ENCODE measurements at regions not wholly inside any gene's neighbourhood (a gene's known extent, or its start where the extent isn't known, plus 50 kb on each side); places are given as distances from the start of the nearest gene placed in this dataset.

DNA sequence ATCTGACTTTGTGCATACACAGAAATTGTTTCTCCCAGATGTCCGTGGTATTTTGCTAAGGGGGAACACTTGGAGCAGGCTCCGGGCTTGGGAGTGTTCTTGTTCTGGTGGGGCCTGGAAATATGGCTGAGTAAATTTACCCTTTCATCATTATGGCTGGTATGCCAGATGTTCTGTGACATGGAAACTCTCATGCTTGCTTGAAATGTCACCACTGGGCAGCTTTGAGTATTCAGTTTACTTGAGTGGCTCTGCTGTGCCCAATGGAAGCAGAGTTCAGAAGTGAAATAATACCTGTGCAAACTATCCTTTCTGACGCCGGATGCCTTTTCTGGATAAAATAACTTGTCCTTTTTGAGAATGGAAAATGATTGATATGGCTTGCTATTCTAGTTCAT is 283.6 kb upstream of the TPM1 start:
- no peak for DNase-seq

- DNase-seq = no peak
Measured at GRCh38 chr15:62760538-62760937, 282.0 kb upstream of the TPM1 start.

DNA sequence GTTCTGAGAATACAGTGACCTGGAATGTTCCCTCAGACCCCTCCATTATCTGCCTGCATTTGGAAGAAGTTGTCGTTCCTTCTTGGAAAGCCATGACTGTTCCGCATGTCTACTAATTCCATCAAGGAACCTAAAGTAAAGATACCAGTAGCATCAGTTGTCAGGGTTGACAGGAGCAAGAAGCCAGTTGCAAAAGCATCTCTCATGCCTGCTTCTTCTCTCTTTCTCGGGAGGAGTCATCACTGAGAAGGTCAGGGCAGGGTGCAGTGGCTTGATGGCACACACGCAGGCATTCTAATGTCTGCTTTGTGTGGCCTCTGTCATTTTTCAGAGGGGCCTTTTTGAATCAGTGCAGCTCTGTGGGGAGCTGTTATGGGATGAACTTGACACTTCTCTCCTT is 276.6 kb upstream of the TPM1 start:
- DNase-seq = no peak

DNA sequence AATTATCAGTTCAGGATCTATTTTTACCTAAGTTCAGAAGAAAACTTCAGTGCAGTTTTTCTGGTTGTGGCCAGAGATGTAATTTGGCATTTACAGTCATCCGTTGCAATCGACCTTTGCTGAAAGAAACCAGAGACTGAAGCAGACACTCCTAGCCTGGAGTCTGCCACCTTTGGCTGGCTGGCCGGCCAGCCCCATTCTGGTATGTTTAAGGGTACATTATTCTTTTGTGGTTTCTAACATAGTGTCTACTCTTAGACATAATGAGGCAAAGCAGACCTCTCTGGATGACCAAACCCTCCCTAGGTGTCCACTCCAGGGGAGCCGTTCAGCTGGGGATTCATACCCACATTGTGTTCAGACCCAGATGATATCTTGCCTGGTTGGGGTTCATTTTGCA is 275.9 kb upstream of the TPM1 start:
- no peak for DNase-seq

DNA sequence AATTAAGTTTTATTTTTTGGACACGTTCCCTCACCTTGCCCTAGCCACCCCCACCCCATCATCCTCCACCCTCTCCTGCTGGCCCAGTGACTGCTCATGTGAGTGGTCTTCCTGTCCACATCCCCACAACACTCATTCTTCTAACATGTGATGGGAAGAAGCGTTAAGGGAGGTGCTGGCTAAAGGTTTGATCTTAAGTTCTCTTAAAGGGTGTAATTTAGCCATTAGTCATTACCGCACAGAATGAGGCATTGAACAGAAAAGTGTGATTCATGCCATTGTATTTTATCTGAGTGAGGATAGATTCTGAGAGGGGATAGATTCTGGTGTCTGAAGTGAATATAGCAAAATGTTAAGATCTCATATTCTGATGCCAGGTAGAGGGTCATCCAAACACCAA is 272.9 kb upstream of the TPM1 start:
- no peak for DNase-seq

DNA sequence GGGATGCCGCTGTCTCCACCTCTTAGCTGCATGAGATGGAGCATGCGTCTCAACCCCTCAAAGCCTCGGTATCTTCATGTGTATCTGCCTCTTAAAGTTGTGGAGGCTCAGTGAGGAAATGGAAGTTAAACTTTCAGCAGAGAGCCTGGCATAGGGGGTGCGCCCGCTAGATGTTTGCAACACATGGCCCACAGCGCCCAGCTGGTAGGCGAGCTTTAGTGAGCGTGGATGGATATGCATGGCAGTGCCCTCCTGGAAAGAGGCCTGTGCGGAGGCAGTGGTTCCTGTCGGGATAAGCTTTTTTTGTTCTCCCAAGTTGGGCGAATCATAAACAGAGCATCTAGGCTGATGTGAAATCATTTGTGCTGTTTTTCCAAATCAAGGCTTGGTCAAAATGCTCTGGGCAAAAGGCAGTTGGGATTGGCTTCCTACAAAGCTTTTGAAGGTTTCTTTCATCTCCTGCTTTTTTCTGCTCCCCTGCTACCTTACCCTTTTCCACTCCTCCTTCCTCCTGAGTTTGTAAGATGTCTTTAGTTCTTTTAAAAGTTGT is 272.4 kb upstream of the TPM1 start:
- DNase-seq = no peak

DNA sequence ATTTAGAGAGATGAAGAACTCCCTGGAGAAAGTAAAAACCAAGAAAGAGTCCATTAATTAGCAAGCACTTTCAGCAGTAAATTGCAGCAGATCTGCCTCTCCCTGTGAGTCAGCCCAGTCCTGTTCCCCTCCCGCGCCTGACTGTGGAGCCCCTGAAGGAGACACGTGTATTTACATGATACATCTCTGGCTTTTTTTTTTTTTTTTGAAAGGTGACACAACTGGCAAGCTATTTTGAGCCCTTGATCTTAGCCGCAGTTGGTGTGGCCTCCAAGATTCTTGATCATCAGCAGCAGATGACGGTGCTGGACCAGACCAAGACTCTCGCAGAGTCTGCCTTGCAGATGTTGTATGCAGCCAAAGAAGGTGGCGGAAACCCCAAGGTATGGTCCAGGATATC is 271.8 kb upstream of the TPM1 start:
- no peak for DNase-seq

GRCh38 chr15:62771234-62771633 is 271.3 kb upstream of the TPM1 start:
- DNase-seq = no peak

- no peak for DNase-seq
Measured at GRCh38 chr15:62773369-62774165, 269.0 kb upstream of the TPM1 start.

DNA sequence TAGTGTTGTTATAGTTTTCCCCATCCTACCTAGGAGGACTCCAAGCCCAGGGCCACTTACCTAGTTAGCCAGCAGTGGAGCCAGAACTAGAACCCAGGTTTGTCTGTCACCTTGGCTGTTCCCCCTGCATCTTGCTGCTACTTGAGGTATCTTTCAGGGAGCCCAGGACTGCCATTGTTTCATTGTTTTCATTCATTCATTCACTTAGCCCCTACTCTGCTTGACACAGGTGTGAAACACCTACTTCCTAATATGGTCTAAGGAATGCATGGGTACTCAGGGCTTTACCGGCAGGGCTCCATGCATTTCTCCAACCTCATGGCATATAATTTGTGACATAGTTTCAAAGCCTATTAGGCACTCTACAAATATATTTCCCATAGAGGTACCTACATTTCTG is 266.6 kb upstream of the TPM1 start:
- DNase-seq = no peak

DNA sequence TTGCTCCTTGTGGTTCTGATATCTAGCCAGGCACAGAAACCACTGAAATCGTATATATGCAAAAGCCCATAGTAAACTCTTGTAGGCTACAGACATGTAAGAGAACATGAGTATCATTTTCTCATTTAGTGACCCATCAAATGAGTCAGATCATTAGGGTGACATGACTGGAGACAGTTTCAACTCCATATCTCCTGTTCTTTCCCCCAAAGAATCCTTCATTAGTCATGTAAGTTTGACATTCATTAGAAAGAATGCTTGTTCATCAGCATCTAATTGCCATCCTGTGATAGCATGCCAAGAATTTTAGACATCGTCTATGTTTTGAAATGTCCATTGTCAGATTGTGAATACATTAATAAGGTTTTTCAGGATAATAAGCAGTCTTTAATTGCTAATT is 264.9 kb upstream of the TPM1 start:
- DNase-seq = no peak

DNA sequence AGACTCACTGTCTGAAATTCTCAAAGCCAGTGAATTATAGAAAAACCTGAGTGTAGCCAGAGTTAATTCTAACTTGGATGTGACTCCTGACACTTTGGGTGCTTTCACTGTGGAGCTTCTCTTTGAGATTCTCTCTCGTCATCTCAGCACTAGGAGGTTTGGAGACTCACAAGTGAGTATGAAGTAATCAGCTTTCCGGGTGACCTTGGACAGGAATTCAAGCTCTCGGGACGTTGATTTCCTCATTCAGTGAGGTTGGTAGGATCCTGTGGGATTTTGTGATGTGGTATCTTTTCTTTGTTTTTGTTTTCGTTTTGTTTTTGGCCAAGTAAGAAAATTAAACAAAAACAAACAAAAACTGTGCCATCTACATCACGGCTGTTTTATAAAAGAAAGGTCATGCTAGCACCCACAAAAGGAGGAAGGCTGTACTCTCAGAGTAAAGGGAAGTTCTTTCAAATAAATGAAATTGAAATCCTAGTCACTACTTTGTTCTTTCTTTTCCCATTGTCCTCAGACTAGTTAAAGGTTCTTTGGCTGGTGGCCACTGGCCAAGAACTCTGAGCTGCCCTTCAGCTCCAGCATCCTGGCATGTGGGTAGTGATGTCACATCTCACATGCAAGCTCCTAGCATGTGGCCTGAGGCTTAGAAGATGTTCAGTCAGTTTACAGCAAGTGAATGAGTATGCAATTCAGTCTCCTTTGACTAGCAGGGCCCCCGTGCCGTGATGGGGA is 263.3 kb upstream of the TPM1 start:
- no peak for DNase-seq

GRCh38 chr15:62779899-62780298 is 262.6 kb upstream of the TPM1 start:
- DNase-seq = no peak

DNA sequence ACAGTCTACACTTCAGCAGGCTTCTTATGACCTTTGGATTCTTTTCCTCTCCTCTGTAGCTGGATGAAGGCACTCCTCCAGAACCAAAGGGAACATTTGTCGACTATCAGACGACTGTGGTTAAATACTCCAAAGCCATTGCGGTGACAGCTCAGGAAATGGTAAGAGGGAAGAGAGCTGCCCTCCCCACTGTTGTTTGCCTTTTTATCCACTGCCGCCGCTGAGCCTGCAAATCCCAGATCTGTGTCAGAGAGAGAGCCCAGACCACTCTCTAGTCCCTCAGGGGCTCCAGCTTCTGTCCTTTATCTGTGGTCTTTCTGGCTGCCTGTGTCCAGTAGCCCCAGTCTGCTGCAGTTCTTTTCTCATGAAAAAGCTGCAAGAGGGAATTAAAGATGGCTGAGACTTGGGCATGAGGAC is 261.5 kb upstream of the TPM1 start:
- DNase-seq = no peak

DNA sequence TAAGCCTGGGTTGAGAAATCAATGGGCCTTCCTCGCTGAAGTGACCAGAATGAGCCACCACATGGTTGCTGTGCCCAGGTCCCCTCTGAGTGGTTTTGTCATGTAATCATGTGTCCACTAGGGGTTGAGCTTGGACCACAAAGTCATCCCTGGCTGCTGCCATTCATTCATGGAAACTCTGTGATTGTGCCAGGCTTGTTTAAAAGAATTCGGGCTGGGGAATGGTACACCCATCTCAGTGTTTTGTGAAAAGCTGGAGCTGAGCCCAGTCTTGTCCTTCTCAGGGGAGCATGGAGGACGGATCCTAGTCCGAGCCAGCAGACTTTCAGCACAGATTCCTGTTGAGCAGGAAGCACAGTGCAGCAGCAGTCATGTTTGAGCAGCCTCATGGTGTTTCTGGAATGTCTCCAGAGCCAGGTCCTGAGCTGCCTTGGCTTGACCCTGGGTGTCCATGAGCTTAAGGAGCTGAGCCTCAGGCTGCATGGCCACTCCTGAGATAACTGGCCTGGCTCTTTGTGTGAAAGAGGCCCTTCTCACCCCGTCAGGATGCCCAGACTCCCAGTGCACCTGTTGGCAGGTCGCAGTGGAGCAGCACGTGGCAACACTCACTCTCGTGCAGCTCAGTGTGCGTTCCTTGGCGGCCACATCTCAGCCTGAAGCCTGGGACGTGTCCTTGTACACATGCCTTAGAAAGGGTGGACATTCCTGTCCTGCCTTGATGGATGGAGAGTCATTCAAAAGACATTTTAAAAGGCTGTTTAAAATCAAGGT is 260.3 kb upstream of the TPM1 start:
- no peak for DNase-seq

GRCh38 chr15:62782896-62783295 is 259.7 kb upstream of the TPM1 start:
- DNase-seq = no peak

- no peak for DNase-seq
Measured at GRCh38 chr15:62783303-62783957, 259.1 kb upstream of the TPM1 start.

DNA sequence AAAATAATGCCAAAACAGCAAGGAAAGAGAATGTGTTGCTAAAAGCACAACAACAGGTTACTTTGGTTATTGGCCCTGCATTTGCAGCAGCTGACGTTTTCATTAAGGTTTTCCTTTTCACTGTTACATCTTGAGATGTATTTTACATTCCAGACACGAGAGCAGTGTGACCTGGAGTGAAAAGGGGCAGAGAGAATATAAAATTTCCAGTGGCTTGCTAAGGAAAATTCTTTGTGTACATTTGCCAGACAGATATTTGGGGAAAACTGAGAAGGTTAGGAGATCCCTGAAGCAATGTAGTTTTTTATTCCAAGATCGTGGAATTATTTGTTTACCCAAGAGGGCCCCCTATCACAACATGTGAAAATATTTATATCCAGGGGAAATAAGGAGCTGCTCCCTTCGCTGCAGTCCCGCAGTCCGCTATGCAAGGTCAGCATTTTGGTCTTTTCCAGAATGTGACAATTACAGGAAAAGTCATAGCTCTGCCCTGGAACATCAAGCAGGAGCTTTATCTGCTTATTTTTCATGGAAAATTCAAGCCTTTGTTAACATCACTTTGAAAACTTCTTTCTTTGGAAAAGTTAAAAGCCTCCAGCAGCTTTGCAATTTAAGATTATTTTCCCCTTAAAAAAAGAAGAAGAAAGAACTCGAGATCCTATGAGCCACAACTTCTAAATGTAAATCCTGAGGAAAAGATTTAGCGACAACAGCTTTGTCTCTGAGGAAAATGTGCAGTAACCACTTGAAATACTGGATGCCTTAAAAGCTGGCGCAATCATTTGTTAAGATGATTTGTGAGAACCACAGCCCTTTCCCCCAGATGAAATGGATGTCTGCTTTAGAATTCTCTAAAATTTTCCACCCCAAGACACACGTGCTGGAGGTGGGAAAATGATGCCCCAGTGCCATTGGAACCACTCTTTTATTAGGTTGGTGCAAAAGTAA is 256.4 kb upstream of the TPM1 start:
- no peak for DNase-seq

DNA sequence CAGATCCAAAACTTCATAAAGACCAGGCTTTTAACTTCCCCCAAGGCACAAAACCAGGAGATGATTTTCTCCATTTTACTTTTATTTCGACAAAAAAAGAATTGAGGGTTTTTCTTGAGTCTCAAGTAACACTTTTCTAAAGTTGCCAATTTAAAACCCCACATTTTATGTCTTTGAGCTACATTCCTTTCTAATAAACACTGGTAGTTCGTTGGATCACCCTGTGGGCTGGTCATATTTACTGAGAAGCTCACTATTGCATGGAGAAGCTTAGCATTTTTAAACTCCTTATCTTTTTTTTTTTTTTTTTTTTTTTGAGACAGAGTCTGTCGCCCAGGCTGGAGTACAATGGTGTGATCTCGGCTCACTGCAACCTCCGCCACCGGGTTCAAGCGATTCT is 255.1 kb upstream of the TPM1 start:
- no peak for DNase-seq

GRCh38 chr15:62788224-62788623 is 254.3 kb upstream of the TPM1 start:
- DNase-seq = no peak

DNA sequence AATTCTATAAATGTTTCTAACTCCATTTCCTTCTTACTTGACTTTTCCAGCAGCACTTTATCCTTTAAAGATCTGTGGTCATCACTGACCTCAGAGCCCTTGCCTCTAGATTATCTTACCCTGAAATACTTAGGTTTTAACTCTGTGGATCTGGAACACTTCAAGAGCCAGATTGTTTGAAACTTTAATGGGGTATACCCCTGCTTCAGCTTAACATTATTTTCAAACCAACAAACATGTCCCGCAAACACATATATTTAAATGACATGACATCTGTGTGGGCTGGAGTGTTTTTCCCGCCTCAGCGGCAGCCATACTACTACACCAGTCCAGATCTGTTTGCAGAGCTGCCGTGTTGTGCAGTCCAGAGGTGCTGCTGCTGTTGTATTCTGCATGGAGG is 252.0 kb upstream of the TPM1 start:
- no peak for DNase-seq

- DNase-seq = no peak
Measured at GRCh38 chr15:62791694-62792093, 250.9 kb upstream of the TPM1 start.

All from effector CD8-positive, alpha-beta T cell (primary cell).